H1 (cell line): ENCODE measurements at regions not wholly inside any gene's neighbourhood (a gene's known extent, or its start where the extent isn't known, plus 50 kb on each side); places are given as distances from the start of the nearest gene placed in this dataset.

ENCODE experiments used
- CTCF ChIA-PET: fragments of 300-600 bp; sonication (Branson Sonifier 250); formaldehyde crosslinking; loops from one replicate; lab custom pipeline; 2021; ENCODE audit not compliant: partially characterized antibody; lab: Charles Lee
- POLR2A ChIA-PET: fragments of 300-600 bp; sonication (Branson Sonifier 250); formaldehyde crosslinking; loops from one replicate; lab custom pipeline; 2021; ENCODE audit warnings: inconsistent platforms; ENCODE audit not compliant: partially characterized antibody; lab: Charles Lee
- DNase-seq, 2 experiments: peaks; one replicate each; pipeline versions ENCODE4 v3.0.0 to v3.0.0-alpha.2; 2010 to 2022; ENCODE audit warnings: low spot score in 2 of 2, low read depth in 1 of 2, mixed read lengths in 1 of 2
- FAIRE-seq: peaks from 2 replicates; lab custom pipeline; 2011; peaks lifted over from hg19 to GRCh38; lab: Jason Lieb, UNC
- H2AFZ ChIP-seq: 2 replicates; pipeline ENCODE4 v1.8.1; 2012; ENCODE audit warnings: low read length, inconsistent platforms
- H2AK5ac ChIP-seq: 2 replicates; pipeline ENCODE4 v1.6.1; 2013; ENCODE audit warnings: low read depth, low read length
- H2BK120ac ChIP-seq: replicated peaks from 2 replicates; pipeline ENCODE3; 2013; ENCODE audit warnings: low read depth, low read length, inconsistent platforms
- H2BK12ac ChIP-seq: 2 replicates; pipeline ENCODE4 v1.6.1; 2013; ENCODE audit warnings: low read depth, low read length
- H2BK15ac ChIP-seq: 2 replicates; pipeline ENCODE4 v1.6.1; 2013; ENCODE audit warnings: low read length
- H2BK20ac ChIP-seq: 2 replicates; pipeline ENCODE4 v1.6.1; 2013; ENCODE audit warnings: low read length
- H2BK5ac ChIP-seq: 2 replicates; pipeline ENCODE4 v1.6.1; 2013; ENCODE audit warnings: low read depth, low read length
- H3K14ac ChIP-seq: 2 replicates; pipeline ENCODE4 v1.6.1; 2013; ENCODE audit warnings: inconsistent platforms; ENCODE audit not compliant: insufficient read length
- H3K18ac ChIP-seq: 2 replicates; pipeline ENCODE4 v1.6.1; 2013; ENCODE audit warnings: low read length; ENCODE audit errors: extremely low read depth
- H3K23ac ChIP-seq: 2 replicates; pipeline ENCODE4 v1.6.1; 2013; ENCODE audit warnings: inconsistent platforms; ENCODE audit not compliant: insufficient read length
- H3K23me2 ChIP-seq: 2 replicates; pipeline ENCODE4 v1.6.1; 2013; ENCODE audit warnings: low read depth, low read length
- H3K27ac ChIP-seq: 2 replicates; pipeline ENCODE4 v1.6.1; 2011; ENCODE audit warnings: low read depth, low read length, inconsistent platforms
- H3K27me3 ChIP-seq, 4 experiments: replicated peaks in 1 of 4; 1 replicate in 1 of 4; 2 replicates in 3 of 4; pipeline versions ENCODE4 v1.6.1 to v1.8.1; 2011 to 2013; ENCODE audit warnings: low read length in 3 of 4, mild to moderate bottlenecking in 3 of 4, inconsistent platforms in 2 of 4, mixed read lengths in 2 of 4, moderate library complexity in 1 of 4; ENCODE audit not compliant: control insufficient read depth in 3 of 4, insufficient read depth in 3 of 4; ENCODE audit errors: extremely low read depth in 1 of 4
- H3K36me3 ChIP-seq, 4 experiments: 2 replicates each; pipeline versions ENCODE4 v1.6.1 to v1.8.1; 2011 to 2013; ENCODE audit warnings: mild to moderate bottlenecking in 4 of 4, low read length in 3 of 4, moderate library complexity in 2 of 4, control low read depth in 1 of 4, inconsistent platforms in 1 of 4; ENCODE audit not compliant: insufficient read depth in 4 of 4, control insufficient read depth in 2 of 4
- H3K4ac ChIP-seq: replicated peaks from 2 replicates; pipeline ENCODE3; 2013; ENCODE audit warnings: low read length, low read depth, mixed read lengths, inconsistent platforms; ENCODE audit not compliant: insufficient read length
- H3K4me1 ChIP-seq, 4 experiments: replicated peaks in 1 of 4; 1 replicate in 1 of 4; 2 replicates in 3 of 4; pipeline versions ENCODE4 v1.6.1 to v1.8.1; 2011 to 2013; ENCODE audit warnings: low read length in 3 of 4, inconsistent platforms in 2 of 4, mixed read lengths in 1 of 4; ENCODE audit not compliant: insufficient read depth in 4 of 4, control insufficient read depth in 3 of 4
- H3K4me2 ChIP-seq, 2 experiments: 2 replicates each; pipeline versions ENCODE4 v1.6.1 to v1.8.1; 2011 to 2013; ENCODE audit warnings: low read depth in 2 of 2, low read length in 2 of 2, control low read depth in 1 of 2, inconsistent platforms in 1 of 2, mild to moderate bottlenecking in 1 of 2; ENCODE audit not compliant: insufficient read depth in 1 of 2
- H3K4me3 ChIP-seq, 4 experiments: fragments of 200-600, 300-600 bp in 1 of 4; sonication (generic), shearing (Covaris generic), sonication (Bioruptor Twin) in 1 of 4; 2 replicates each; pipeline versions ENCODE4 v1.5.1 to v1.8.1; 2011 to 2016; ENCODE audit warnings: low read length in 4 of 4, low read depth in 3 of 4, control low read depth in 2 of 4, inconsistent platforms in 2 of 4, mild to moderate bottlenecking in 2 of 4, mixed read lengths in 1 of 4, moderate library complexity in 1 of 4; ENCODE audit not compliant: insufficient read depth in 2 of 4; ENCODE audit errors: extremely low read depth in 1 of 4
- H3K56ac ChIP-seq: replicated peaks from 2 replicates; pipeline ENCODE3; 2013; ENCODE audit warnings: low read depth, mild to moderate bottlenecking, mixed read lengths, low read length, inconsistent platforms; ENCODE audit not compliant: insufficient read length
- H3K79me1 ChIP-seq: 2 replicates; pipeline ENCODE4 v1.6.1; 2013; ENCODE audit warnings: low read depth, low read length, control low read depth
- H3K79me2 ChIP-seq, 2 experiments: 2 replicates each; pipeline versions ENCODE4 v1.6.1 to v1.8.1; 2012 to 2013; ENCODE audit warnings: low read length in 2 of 2, mild to moderate bottlenecking in 2 of 2, inconsistent platforms in 1 of 2; ENCODE audit not compliant: insufficient read depth in 2 of 2, control insufficient read depth in 1 of 2
- H3K9ac ChIP-seq, 4 experiments: replicated peaks in 1 of 4; 1 replicate in 1 of 4; 2 replicates in 3 of 4; pipeline versions ENCODE4 v1.6.1 to v1.8.1; 2011 to 2013; ENCODE audit warnings: low read depth in 3 of 4, low read length in 3 of 4, control low read depth in 2 of 4, mild to moderate bottlenecking in 2 of 4, moderate library complexity in 2 of 4, inconsistent platforms in 1 of 4; ENCODE audit errors: extremely low read depth in 1 of 4
- H3K9me3 ChIP-seq, 2 experiments: 2 replicates each; pipeline versions ENCODE4 v1.6.1 to v1.8.1; 2012 to 2013; ENCODE audit warnings: mild to moderate bottlenecking in 2 of 2, moderate library complexity in 2 of 2, control low read depth in 1 of 2, inconsistent platforms in 1 of 2, low read depth in 1 of 2, low read length in 1 of 2, mixed read lengths in 1 of 2; ENCODE audit not compliant: insufficient read depth in 2 of 2
- H4K20me1 ChIP-seq, 2 experiments: replicated peaks in 1 of 2; 2 replicates each; pipeline versions ENCODE3 to v1.8.1; 2011 to 2013; ENCODE audit warnings: inconsistent platforms in 2 of 2, low read length in 2 of 2, mild to moderate bottlenecking in 1 of 2; ENCODE audit not compliant: insufficient read depth in 2 of 2, control insufficient read depth in 1 of 2
- H4K5ac ChIP-seq: 2 replicates; pipeline ENCODE4 v1.6.1; 2013; ENCODE audit warnings: low read length, low read depth, mixed read lengths, inconsistent platforms; ENCODE audit not compliant: insufficient read length
- H4K8ac ChIP-seq: 2 replicates; pipeline ENCODE4 v1.8.0; 2013; ENCODE audit warnings: mild to moderate bottlenecking, moderate library complexity, low read length, inconsistent platforms; ENCODE audit not compliant: insufficient read depth; ENCODE audit errors: extremely low read depth
- H4K91ac ChIP-seq: replicated peaks from 2 replicates; pipeline ENCODE3; 2013; ENCODE audit warnings: low read length, mixed read lengths, inconsistent platforms; ENCODE audit not compliant: insufficient read length
- BRCA1 ChIP-seq: IDR thresholded peaks from 2 replicates; pipeline ENCODE4 v1.6.1; 2012; ENCODE audit warnings: low read depth, low read length, improper control_type of control experiment
- HDAC6 ChIP-seq: IDR thresholded peaks from one replicate; pipeline ENCODE4 v1.7.1; 2012; ENCODE audit warnings: low read depth, mild to moderate bottlenecking, inconsistent platforms, low read length, moderate library complexity
- SIN3A ChIP-seq, 2 experiments: IDR thresholded peaks in 1 of 2; conservative IDR thresholded peaks in 1 of 2; 2 replicates each; pipeline ENCODE4 v1.6.1; 2011 to 2012; ENCODE audit warnings: low read length in 2 of 2, improper control_type of control experiment in 1 of 2, low read depth in 1 of 2, mild to moderate bottlenecking in 1 of 2
- SP1 ChIP-seq: IDR thresholded peaks from 2 replicates; pipeline ENCODE4 v1.6.1; 2011; ENCODE audit warnings: low read depth, low read length
- TCF12 ChIP-seq: IDR thresholded peaks from 2 replicates; pipeline ENCODE4 v1.6.1; 2011; ENCODE audit warnings: low read depth, mild to moderate bottlenecking, low read length
- whole genome bisulfite sequencing, 2 experiments: shearing (Covaris generic) in 1 of 2; methylation state at CpG; one replicate each; pipeline versions ENCODE4 v1.1.6 to v1.1.7; 2013 to 2015; ENCODE audit warnings: low lambda C conversion rate in 2 of 2, mixed read lengths in 2 of 2, inconsistent platforms in 1 of 2, low coverage in 1 of 2, missing lambda C conversion rate in 1 of 2; ENCODE audit not compliant: insufficient replicate concordance in 2 of 2, insufficient coverage in 1 of 2, insufficient read length in 1 of 2; ENCODE audit errors: extremely low coverage in 1 of 2, missing lambda C conversion rate in 1 of 2; 5-methylcytosine and 5-hydroxymethylcytosine counted together

DNA sequence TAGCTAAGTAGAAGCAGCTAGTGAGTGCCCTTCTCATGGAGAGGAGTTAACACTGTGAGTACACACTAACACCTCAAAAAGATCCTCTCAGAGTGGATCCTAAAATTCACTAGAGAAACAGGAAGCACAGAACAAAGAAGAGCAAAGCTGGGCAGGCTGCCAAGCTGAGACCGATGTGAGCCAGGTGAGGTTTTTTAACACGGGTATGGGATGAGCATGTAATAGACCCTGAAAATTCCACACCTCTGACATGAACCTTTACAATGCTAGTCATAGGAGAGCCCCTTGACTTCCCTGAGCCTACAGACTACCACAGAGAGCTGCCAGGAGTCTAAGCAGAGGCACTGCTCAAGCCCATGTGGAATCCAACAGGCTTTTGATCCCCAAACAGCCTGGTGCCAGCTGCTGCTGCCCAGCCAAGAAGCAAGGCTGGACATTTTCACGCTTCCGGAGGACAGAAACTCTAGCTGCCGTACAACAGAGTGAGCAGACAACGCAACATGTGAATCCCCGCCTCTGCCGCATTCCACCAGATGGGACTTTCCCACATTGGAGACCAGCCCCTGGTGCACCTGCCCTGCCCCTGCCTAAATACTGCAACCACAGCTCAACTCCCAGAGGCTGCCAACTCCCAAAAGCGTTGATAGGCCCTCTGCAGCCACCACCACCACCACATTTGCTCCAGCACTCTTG, 280.8 kb downstream of the CDH10 start:
- Histone ChIP-seq H3K4me3 (no peak overlapping the region), H3K18ac (no peak overlapping the region), H3K4ac (no peak overlapping the region), H2BK120ac (no peak overlapping the region), H2AK5ac (no peak overlapping the region), H3K23me2 (no peaks in the 10 kb centered on the region), H2AFZ (no peak overlapping the region), H2BK20ac (no peak overlapping the region), H3K79me2 (no peaks in the 10 kb centered on the region), H3K4me1 (no peaks in the 10 kb centered on the region), H3K14ac (no peak overlapping the region), H2BK12ac (no peak overlapping the region), H3K27me3 (no peaks in the 10 kb centered on the region), H3K9ac (no peak overlapping the region), H3K4me2 (no peak overlapping the region), H3K9me3 (no peaks in the 10 kb centered on the region), H4K8ac (no peak overlapping the region; the same call in 1 of the 2 replicates), H3K27ac (no peak overlapping the region), H3K79me1 (no peaks in the 10 kb centered on the region), H2BK15ac (no peak overlapping the region), H3K56ac (no peak overlapping the region), H3K36me3 (no peaks in the 10 kb centered on the region), H2BK5ac (no peak overlapping the region), H3K23ac (no peak overlapping the region), H4K20me1 (no peaks in the 10 kb centered on the region), H4K5ac (no peak overlapping the region), H4K91ac (no peak overlapping the region)
- TF ChIP-seq SP1 (no peak), TCF12 (no peak), SIN3A (conservative IDR thresholded peaks at IDR 0.05 in 1 of 2, IDR thresholded peaks at IDR 0.05 in 1 of 2; ENCODE audit: low read depth in 1 of 2, low read length in 2 of 2) (no peak), BRCA1 (no peak), HDAC6 (no peak)
- no peak for FAIRE-seq
- DNase-seq, result no peak
- ChIA-PET CTCF (interaction anchor here (0.6 kb wide), 1 partner anchor 30 kb away, joined by 3 read pairs; no protein-coding TSS in a partner anchor), POLR2A (no interaction called here)
- WGBS, 2 experiments, result 96% methylated on average over 9 of the region's 9 CpGs; no CpG with 5 or more reads in 1 of the 2 experiments
